ENCODE measurements at regions not wholly inside any gene's neighbourhood (a gene's known extent, or its start where the extent isn't known, plus 50 kb on each side); places are given as distances from the start of the nearest gene placed in this dataset.
"Not testable (repeated sequence)": the region's sequence is repeated elsewhere in the genome, so short reads cannot be mapped to it uniquely, and the experiment has no call there.

DNA sequence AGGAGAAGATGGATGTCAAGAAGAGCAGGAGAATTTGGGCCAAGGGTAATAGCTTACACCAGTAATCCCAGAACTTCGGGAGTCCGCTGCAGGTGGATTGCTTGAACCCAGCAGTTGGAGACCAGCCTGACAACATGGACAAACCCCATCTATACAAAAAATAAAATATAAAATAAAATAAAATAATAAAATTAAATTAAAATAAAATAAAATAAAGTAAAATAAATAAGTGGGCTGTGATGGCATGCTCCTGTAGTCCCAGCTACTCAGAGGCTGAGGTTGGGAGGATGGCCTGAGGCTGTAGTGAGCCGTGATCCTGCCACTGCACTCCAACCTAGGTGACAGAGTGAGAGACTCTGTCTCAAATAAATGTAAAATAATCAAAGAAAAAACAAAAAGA, 1946.7 kb downstream of the MRPL39 start:
- DNase-seq = no peak

DNA sequence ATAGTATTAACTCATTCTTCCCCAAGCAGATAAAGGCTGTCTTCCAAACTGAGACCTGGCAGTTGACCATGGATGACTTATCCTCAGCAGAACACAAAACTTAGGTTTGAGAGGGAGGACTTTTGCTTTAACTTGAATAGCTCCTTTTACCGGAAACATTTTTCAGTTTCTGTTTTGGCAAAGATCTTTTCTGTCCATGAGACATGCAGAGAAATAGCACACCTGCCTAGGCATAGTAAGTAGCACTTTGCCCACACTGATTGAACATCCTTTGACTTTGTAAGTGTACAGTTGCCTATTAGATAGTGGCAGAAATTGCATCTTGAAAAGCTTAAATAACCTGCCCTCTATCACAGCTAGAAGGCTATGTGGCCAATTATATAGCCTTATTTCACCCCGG, 1962.5 kb downstream of the MRPL39 start:
- DNase-seq = no peak

DNA sequence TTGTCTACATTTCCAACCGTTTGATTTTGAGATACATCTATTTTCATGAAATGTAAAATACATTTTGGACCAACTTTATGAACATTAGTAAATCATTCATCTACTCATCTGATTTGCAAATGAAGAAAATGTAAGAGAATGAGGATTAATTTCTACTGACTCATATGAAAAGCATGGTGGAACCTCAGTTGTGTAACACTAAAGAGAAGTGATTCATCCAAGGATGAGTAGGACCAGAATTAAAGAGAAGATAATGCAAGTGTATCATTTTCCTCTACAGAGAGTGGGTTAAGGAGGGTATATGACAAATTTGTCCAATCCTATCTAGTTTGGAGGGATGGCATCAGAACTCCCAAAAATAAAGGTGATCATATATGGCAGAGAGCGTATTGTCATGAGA, 1967.6 kb downstream of the MRPL39 start:
- no peak for DNase-seq

DNA sequence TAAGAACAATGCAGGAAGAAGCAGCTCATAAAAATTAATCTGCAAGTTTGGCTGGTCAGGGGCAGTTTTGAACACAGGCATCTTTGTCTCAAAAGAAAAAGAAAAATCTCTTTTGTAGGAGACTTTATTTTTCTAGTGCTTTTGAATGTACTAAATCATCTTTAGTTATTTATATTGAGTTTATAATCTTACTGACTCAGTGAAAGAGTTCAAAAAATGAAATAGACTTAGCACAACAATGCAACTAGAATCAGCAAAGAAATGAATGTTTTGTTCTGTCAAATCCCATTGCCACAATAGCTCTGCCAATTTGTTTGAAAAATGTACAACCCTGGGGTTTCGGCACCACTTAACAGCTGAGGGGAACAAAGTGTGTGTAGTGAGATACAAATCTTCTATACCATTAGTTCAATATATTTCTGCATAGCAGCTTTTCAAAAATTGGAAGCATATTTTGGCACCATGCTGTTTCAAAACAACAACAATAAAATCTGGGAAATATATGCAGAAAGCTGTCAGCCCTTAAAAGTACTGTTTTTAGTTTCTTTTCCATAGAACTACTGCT, 1969.1 kb downstream of the MRPL39 start:
- no peak for DNase-seq

- no peak for DNase-seq
Measured at GRCh38 chr21:23633447-23633940, 1973.8 kb downstream of the MRPL39 start.

DNA sequence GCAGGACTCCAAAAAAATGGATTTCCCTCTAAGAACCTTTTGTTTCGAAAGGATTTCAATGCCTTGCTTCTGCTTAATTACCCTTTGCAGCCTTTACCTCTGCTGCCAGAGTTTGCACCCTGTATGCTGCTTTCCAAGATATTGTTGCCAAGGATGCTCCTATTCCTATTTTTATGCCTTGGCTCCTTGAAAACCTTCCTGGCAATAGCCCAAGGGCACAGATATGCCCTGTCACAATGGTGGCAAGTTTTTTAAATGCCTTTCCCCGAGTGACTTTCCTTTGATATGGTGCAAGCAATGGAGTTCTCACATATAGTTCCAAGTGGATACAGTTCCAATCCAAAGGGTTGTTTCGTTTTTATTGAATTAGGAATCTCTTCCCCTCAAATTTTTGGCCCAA, 1983.0 kb downstream of the MRPL39 start:
- no peak for DNase-seq

- DNase-seq = no peak
Measured at GRCh38 chr21:23613014-23613413, 1994.3 kb downstream of the MRPL39 start.

- DNase-seq = no peak
Measured at GRCh38 chr21:23612210-23612609, 1995.1 kb downstream of the MRPL39 start.

DNA sequence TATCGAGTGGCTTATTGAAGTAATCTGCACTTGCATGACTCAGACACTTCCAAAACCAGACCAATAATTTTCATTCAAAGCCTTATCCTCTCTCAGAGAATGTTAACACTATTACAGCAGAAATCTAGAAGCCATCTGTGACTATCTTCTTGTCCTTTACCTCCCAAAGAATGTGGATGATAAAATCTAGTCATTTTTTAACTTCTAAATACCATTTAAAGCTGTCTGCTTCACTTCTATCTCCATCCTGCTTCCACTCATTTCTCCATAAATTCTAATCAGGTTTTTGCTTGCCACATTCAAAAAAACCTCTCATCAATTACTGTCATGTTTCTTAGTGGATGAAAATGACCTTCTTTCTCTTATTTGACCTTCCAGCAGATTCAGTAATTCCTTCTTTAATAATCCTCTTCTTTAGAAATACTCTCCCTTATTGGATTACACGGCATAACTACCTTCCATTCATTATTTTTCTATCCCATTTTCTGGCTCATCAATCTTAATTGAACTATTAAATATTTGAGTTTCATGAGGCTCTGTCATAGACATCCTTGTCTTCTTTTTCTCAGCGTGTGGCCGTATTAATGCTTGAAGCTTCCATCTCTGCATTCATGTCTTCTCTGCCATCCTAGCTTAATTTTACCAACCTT, 1999.4 kb downstream of the MRPL39 start:
- DNase-seq = no peak

DNA sequence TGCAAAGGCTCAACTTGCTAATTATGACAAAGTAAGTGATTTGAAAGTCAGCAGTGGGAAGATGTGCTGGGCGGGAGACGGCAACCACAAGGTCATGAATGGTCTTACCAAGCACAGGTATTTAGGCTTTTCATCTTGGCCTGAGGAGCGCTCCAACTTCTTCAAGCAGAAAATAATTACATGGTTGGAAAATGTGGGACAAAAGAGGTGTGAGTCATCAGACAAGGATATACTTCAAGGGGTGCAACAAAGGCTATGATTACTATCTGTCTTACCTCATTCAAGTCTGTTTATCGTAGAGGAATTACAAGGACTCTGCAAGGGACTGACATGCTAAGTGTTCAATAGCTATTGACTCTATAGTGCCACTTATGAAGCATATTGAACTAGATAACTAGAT, 2005.7 kb downstream of the MRPL39 start:
- DNase-seq = no peak

DNA sequence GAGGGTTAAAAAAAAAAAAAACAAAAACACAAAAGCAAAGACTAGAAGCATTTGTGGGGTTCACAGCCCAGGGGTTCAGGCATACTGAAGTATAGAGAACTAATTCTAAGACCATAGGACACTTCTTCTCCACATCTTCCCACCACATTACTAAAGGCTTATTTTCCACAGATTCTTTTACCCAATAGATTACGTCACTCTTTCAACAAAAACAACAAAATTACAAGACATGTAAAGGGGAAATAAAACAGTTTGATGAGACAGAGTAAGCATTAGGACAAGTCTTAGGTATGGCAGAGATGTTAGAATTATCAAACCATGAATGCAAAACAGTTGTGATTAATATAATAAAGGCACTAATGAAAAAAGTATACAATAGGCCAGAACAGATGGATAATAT, 2013.7 kb downstream of the MRPL39 start:
- DNase-seq = no peak

DNA sequence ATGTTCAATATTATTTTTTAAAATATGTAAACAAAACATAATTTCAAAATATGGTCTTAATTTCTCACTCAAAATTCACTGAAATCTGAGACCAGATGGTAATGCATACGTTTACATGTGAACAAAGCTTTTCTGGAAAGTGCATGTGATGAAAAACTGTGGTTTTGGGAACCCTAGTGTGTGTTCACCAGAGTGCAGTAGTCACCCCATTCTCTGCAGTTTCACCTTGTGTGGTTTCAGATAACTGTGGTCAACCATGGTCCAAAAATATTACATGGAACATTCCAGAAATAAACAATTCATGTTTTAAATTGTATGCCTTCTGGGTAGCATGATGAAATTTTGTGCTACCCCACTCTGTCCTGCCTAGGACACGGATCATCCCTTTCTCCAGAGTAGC, 2021.9 kb downstream of the MRPL39 start:
- no peak for DNase-seq

- no peak for DNase-seq
Measured at GRCh38 chr21:23579573-23579972, 2027.7 kb downstream of the MRPL39 start.

DNA sequence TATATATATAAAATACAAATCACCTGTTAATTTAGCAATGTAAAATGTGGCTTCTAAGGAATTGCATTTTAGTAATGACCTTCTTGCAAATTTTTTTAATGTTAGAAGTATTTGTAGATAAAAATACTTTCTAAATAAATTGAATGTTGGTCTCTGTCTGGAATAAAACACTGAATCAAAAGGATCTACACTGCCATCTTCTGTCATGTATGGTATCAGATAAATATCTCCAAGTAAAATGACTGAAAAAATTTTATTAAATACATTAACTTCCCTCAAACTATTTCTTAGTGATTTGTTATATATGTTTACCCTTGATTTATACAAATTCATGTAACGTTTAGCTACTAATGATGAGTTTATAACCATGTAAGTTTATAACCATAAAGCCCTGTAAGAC, 2029.3 kb downstream of the MRPL39 start:
- DNase-seq = no peak

DNA sequence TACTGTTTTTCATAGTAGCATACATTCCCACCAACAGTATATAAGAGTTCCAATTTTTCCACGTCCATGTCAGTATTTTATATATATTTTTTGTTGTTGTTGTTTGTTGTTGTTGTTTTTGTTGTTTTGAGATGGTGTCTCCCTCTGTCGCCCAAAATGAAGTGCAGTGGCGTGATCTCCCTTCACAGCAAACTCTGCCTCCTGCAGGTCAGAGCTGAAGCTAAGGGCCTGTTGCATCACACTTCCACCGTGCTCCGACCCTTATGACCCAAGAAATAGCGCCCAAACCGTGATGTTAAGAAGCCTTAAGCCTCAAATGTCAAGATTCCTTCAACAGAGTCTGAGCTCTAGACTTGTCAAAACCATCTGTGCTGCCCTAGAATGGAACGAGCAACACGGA, 2032.3 kb downstream of the MRPL39 start:
- DNase-seq = no peak

DNA sequence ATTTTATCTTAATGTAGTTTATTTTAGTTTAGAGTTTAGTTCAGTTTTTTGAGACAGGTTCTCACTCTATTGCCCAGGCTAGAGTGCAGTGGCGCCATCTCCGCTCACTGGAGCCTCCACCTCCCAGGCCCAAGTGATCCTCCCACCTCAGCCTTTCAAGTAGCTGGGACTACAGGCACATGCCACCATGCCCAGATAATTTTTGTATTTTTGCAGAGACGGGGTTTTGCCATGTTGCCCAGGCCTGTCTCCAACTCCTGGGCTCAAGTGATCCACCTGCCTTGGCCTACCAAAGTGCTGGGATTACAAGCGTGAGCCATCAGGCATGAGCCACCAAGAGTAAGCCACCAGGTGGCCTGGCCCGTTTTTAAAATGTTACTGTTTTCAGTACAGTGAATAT, 2058.4 kb downstream of the MRPL39 start:
- DNase-seq = not testable (repeated sequence)

GRCh38 chr21:23543333-23543732, 2063.9 kb downstream of the MRPL39 start:
- DNase-seq = no peak

DNA sequence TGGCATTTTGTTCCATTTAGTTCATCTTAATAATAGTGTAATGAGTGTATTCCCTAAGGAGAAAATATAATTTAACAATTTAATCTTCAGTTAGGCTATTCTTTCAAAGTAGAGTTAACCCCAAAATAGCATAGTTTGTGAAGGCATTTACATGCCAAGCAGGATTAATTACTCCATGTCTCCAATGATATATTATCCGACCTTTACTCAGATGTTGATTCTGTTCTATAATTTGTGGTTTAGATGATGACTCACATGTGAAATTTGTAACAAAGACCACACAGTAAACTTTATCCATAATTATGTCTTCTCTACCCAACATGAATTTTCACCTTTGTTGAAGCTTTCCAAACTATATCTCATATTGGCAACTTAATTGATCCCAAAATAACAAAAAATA, 2065.2 kb downstream of the MRPL39 start:
- DNase-seq = no peak

DNA sequence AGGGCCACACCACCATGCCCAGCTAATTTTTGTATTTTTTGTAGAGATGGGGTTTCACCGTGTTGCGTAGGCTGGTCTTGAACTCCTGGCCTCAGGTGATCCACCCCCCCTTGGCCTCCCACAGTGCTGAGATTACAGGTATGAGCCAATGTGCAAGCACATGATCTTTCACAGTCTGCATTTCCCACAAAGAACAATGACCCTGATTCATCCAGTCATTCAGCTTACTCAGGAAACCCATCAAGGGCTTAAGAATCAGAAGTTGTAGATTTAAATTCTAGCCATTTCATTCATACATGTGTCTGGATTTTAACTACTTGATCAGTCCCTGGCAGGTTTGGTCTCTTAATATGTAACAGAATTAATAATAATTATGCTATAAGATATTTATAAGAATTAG, 2065.7 kb downstream of the MRPL39 start:
- DNase-seq = no peak

- DNase-seq = no peak
Measured at GRCh38 chr21:23534850-23535249, 2072.4 kb downstream of the MRPL39 start.

GRCh38 chr21:23531444-23531843, 2075.8 kb downstream of the MRPL39 start:
- no peak for DNase-seq

DNA sequence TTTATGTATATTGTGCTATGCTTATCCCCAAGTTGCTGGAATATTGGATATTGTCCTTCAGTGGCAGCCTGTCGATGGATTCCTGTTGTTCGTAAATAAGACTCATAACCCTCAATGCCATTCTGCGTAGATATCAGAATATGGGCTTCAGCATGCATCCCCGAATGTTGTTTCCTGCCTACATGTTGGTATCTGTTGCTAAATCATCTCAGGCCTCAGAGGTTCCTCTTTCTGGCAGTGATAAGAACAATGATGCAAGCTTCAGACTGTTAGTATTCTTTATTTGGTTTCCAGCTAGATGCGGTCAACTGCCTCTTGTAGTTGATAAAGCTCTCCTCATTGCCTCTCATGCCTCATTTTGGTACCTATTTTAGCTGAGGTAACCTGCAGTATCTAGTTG, 2082.6 kb downstream of the MRPL39 start:
- no peak for DNase-seq

DNA sequence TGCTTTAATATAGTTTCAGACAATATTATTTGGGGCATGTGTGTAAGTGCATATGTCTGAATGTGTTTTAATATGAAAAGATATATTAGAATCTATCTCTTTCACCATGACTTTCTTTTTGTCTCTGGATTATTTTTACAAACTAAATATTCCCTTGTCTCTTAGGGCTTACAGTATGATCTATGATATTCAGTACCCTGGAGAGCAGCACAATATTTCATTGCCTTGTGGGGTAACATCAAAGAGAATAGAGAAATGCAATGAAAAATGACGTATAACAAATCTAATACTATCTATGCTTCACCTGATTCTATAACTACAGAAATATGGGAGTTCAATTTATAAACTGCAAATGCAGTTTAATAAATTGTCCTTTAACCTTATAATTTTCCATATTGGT, 2084.5 kb downstream of the MRPL39 start:
- no peak for DNase-seq

- DNase-seq = no peak
Measured at GRCh38 chr21:23507501-23507900, 2099.8 kb downstream of the MRPL39 start.

GRCh38 chr21:23496729-23497128, 2110.6 kb downstream of the MRPL39 start:
- no peak for DNase-seq

Measured in CD4-positive, alpha-beta T cell treated with Interleukin-6 for 4 hours (primary cell).